ENCODE measurements at regions not wholly inside any gene's neighbourhood (a gene's known extent, or its start where the extent isn't known, plus 50 kb on each side); places are given as distances from the start of the nearest gene placed in this dataset.

GRCh38 chr2:14557916-14558315 is 74.6 kb upstream of the LRATD1 start:
- no peak for DNase-seq

- DNase-seq: no peak
Observed at GRCh38 chr2:14558335-14558919, 74.1 kb upstream of the LRATD1 start.

GRCh38 chr2:14560716-14561115 is 71.8 kb upstream of the LRATD1 start:
- no peak for DNase-seq

GRCh38 chr2:14563324-14563723 is 69.2 kb upstream of the LRATD1 start:
- DNase-seq: no peak

GRCh38 chr2:14565666-14566065 is 66.9 kb upstream of the LRATD1 start:
- DNase-seq: no peak

GRCh38 chr2:14567561-14567960 is 65.0 kb upstream of the LRATD1 start:
- DNase-seq: peak; percentile 43

GRCh38 chr2:14569294-14569693 is 63.2 kb upstream of the LRATD1 start:
- DNase-seq: no peak

- no peak for DNase-seq
Observed at GRCh38 chr2:14572633-14573032, 59.9 kb upstream of the LRATD1 start.

GRCh38 chr2:14577843-14578242 is 54.7 kb upstream of the LRATD1 start:
- no peak for DNase-seq
